Left lung (tissue), 4 donors: ENCODE measurements at regions not wholly inside any gene's neighbourhood (a gene's known extent, or its start where the extent isn't known, plus 50 kb on each side); places are given as distances from the start of the nearest gene placed in this dataset.

Experiments used
- ATAC-seq: fragments of 200-7000 bp; cut with Tn5 transposase; one replicate; pipeline ENCODE4 v1.9.1; 2020; ENCODE audit warnings: moderate library complexity
- DNase-seq, 4 donors: peaks; one replicate each; pipeline ENCODE4 v3.0.0-alpha.2; 2013 to 2020
- H3K27ac ChIP-seq, 2 donors: fragments of 200-600 bp; sonication (generic) in 1 of 2; one replicate each; pipeline versions ENCODE4 v1.5.0 to v1.8.0; 2020 to 2021
- H3K27me3 ChIP-seq, 2 donors: fragments of 200-600 bp; sonication (generic) in 1 of 2; one replicate each; pipeline versions ENCODE4 v1.5.0 to v1.8.0; 2020 to 2021
- H3K36me3 ChIP-seq, 2 donors: fragments of 200-600 bp; sonication (generic) in 1 of 2; one replicate each; pipeline versions ENCODE4 v1.5.0 to v1.8.0; 2020 to 2021
- H3K4me1 ChIP-seq, 2 donors: fragments of 200-600 bp; one replicate each; pipeline ENCODE4 v1.8.0; 2021
- H3K4me3 ChIP-seq, 2 donors: fragments of 200-600 bp; sonication (generic) in 1 of 2; one replicate each; pipeline versions ENCODE4 v1.5.0 to v1.8.0; 2020 to 2021; ENCODE audit warnings: mild to moderate bottlenecking in 1 of 2
- H3K9me3 ChIP-seq, 2 donors: fragments of 200-600 bp; sonication (generic) in 1 of 2; one replicate each; pipeline versions ENCODE4 v1.5.0 to v1.8.0; 2020 to 2021
- intact Hi-C, 2 donors: fragments of 100-400 bp; cut with DNase I; formaldehyde crosslinking; loops; one replicate each; pipeline versions ENCODE4 v1.11.2 to v1.14.2; 2022
- TF ChIP-seq, protein P1 (sequence below), 2 donors: fragments of 200-600 bp; sonication (generic) in 1 of 2; IDR thresholded peaks; one replicate each; pipeline versions ENCODE4 v1.5.0 to v1.8.0; 2021; ENCODE audit warnings: antibody characterized with exemption in 2 of 2
- donor health status: DM: no; HTN: yes; CAD: no.
- donor health status: DM: no; HTN: no; CAD: no.

DNA sequence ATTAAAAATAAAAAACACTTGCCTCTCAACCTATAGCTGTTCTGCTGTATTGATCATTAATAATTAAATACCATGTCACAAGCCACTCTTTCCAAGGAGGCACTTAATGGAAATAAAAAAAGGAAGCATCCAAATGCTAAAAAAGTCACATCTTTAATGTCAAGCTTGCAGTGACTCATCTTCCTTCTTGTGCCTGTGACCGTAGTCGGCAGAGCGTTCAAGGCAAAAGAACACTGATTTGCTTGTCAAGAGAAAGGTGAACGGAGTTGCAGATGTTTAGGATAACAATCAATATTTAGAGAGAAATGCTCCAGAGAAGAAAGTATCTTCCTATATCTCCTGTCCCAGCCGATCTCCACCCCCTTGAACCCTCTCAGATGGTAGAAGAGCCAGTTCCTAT lies 341.0 kb upstream of the OPRM1 start:
- H3K27ac ChIP-seq = no peak overlapping the region

DNA sequence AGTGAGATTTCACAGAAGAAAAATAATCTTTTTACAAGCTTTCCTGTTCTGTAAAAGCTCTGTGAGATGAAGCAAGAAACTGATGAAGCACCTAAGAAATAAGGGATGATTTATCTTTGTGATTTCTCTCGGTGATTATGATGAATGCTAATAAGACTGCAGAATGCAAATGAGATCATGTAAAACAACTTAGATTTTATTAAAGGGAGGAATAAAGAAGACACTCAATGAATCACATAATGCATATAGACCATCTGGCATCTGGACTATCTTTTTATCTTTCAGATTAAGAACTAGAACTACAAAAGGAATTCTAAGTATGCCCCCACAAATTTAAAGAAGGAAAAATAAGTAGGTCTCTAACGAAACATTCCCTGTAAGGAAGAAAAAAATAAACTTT lies 361.5 kb upstream of the OPRM1 start:
- H3K4me1 ChIP-seq = no peaks in the 10 kb centered on the region
- peaks cover 0 to 1% of the 10 kb centered on the region in 2 donors for H3K9me3 ChIP-seq
- no peaks in the 10 kb centered on the region for H3K27me3 ChIP-seq
- DNase-seq = no peak
- H3K36me3 ChIP-seq = no peaks in the 10 kb centered on the region
- ATAC-seq = no peak
- no peak overlapping the region for H3K27ac ChIP-seq
- no peak overlapping the region for H3K4me3 ChIP-seq
- TF ChIP-seq, protein P1, sequence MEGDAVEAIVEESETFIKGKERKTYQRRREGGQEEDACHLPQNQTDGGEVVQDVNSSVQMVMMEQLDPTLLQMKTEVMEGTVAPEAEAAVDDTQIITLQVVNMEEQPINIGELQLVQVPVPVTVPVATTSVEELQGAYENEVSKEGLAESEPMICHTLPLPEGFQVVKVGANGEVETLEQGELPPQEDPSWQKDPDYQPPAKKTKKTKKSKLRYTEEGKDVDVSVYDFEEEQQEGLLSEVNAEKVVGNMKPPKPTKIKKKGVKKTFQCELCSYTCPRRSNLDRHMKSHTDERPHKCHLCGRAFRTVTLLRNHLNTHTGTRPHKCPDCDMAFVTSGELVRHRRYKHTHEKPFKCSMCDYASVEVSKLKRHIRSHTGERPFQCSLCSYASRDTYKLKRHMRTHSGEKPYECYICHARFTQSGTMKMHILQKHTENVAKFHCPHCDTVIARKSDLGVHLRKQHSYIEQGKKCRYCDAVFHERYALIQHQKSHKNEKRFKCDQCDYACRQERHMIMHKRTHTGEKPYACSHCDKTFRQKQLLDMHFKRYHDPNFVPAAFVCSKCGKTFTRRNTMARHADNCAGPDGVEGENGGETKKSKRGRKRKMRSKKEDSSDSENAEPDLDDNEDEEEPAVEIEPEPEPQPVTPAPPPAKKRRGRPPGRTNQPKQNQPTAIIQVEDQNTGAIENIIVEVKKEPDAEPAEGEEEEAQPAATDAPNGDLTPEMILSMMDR (IDR thresholded peaks at IDR 0.05) = no peak
- intact Hi-C loops = no loop called here

More for the DNA sequence above, 341.0 kb upstream of the OPRM1 start:
- no peak for ATAC-seq
- no peak for DNase-seq
- Histone ChIP-seq H3K4me3 (no peak overlapping the region), H3K4me1 (no peaks in the 10 kb centered on the region), H3K27me3 (no peaks in the 10 kb centered on the region), H3K36me3 (no peaks in the 10 kb centered on the region), H3K9me3 (peaks cover 0 to 8% of the 10 kb centered on the region in 2 donors)
- intact Hi-C loops = no loop called here
- TF ChIP-seq, protein P1 (IDR thresholded peaks at IDR 0.05) = no peak

DNA sequence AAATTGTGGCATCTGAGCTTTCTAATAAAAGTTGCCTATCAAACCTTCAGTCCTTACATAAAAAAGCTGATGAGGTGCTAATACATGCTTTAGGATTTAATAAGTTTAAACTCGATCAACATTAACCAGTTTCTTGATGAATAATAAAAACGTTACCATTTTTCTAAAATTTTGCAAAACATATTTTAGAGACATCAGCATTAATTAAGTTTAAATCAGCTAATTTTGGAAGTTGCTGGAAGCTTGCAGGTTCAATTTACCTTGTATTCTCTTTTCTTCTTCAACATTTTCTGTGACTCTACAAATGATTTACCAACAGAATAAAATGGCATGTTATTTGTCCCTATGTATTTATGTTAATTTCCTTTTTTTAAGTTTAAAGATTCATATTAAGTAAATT lies 365.3 kb upstream of the OPRM1 start:
- DNase-seq = no peak
- Histone ChIP-seq H3K4me3 (no peak overlapping the region), H3K4me1 (no peaks in the 10 kb centered on the region), H3K36me3 (no peaks in the 10 kb centered on the region), H3K27me3 (no peaks in the 10 kb centered on the region), H3K9me3 (no peaks in the 10 kb centered on the region), H3K27ac (no peak overlapping the region)
- ATAC-seq = no peak
- TF ChIP-seq, protein P1 (IDR thresholded peaks at IDR 0.05) = no peak
- intact Hi-C loops = no loop called here

DNA sequence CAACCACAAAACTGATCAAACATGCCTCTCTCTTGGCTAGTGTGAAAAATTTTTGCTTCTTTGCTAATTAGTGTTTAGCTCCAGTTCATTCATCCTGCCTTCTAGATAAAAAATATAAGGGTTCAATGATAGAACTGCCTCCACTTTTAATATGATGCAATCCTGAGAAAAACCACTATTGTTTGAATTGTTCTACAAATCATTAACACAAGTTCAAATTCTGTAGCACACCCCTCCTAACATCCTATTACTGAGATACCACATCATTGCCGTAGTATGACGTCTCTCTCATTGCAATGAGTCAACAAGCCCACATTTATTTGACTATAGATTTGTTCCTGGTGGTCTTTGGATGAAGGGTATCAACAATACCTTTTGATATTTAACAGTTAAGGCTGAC lies 365.8 kb upstream of the OPRM1 start:
- ATAC-seq (no peak), DNase-seq (no peak)
- intact Hi-C loops = no loop called here
- Histone ChIP-seq H3K4me3 (no peak overlapping the region), H3K27me3 (no peaks in the 10 kb centered on the region), H3K9me3 (no peaks in the 10 kb centered on the region), H3K27ac (no peak overlapping the region), H3K36me3 (no peaks in the 10 kb centered on the region), H3K4me1 (no peaks in the 10 kb centered on the region)
- TF ChIP-seq, protein P1 (IDR thresholded peaks at IDR 0.05) = no peak

DNA sequence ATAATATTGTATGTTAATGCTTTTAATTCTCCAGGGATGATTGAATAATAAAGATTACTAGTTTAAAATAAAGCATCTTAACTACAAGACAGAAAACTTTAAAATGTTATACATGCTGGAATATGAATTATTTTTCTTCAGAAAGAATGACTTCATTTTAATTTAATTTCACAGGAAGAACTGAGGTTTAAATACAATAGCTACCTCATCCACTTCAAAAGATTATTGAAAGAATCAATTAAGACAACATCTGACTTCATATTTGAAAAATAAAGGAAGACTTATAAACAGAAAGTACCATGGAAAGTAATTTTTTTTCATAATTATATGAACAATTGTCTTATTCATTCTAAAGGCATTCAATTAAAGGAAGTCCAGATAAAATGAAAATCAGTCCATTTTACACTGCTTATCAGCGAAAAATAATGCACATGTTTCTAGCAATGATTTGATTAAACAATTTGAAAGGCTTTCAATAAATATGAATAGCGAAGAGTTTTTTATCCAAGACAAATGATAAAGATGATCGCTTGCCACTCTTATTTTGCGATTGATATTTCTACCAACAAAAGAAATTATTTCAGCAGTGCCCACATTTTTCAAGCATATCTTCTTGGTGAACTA lies 368.5 kb upstream of the OPRM1 start:
- intact Hi-C loops = no loop called here
- H3K36me3 ChIP-seq = no peaks in the 10 kb centered on the region

More for the DNA sequence above, 368.5 kb upstream of the OPRM1 start:
- Histone ChIP-seq H3K27ac (no peak overlapping the region), H3K4me1 (no peaks in the 10 kb centered on the region), H3K27me3 (no peaks in the 10 kb centered on the region), H3K4me3 (no peak overlapping the region), H3K9me3 (no peaks in the 10 kb centered on the region)
- DNase-seq (no peak), ATAC-seq (no peak)
- TF ChIP-seq, protein P1 (IDR thresholded peaks at IDR 0.05) = no peak
